HL-60 (cell line): ENCODE measurements at regions not wholly inside any gene's neighbourhood (a gene's known extent, or its start where the extent isn't known, plus 50 kb on each side); places are given as distances from the start of the nearest gene placed in this dataset.

Experiments
- DNase-seq, 2 experiments: peaks; one replicate each; pipeline ENCODE4 v3.0.0-alpha.2; 2010 to 2020; ENCODE audit warnings: low read depth in 1 of 2, low spot score in 1 of 2
- H3K27ac ChIP-seq: fragments of 250-450 bp; sonication (Bioruptor Pico); replicated peaks from 2 replicates; pipeline ENCODE4 v1.5.1; 2020; ENCODE audit warnings: mild to moderate bottlenecking, moderate library complexity
- H3K27me3 ChIP-seq: fragments of 250-450 bp; sonication (Bioruptor Pico); 2 replicates; pipeline ENCODE4 v1.5.1; 2021; ENCODE audit warnings: mild to moderate bottlenecking, moderate library complexity; ENCODE audit not compliant: insufficient read depth, poor library complexity, severe bottlenecking
- H3K4me3 ChIP-seq: replicated peaks from 2 replicates; pipeline ENCODE4 v1.5.1; 2011; ENCODE audit warnings: mild to moderate bottlenecking, control low read depth, low read length; ENCODE audit not compliant: insufficient read depth
- GABPA ChIP-seq: IDR thresholded peaks from 2 replicates; pipeline ENCODE4 v1.6.1; 2012; ENCODE audit warnings: low read depth
- POLR2AphosphoS5 ChIP-seq: IDR thresholded peaks from 2 replicates; pipeline ENCODE4 v1.6.1; 2012; ENCODE audit warnings: low read depth
- SPI1 ChIP-seq: IDR thresholded peaks from 2 replicates; pipeline ENCODE4 v1.6.1; 2012; ENCODE audit warnings: low read depth, mild to moderate bottlenecking, borderline replicate concordance
- TF ChIP-seq, protein P1 (sequence below): IDR thresholded peaks from 2 replicates; pipeline ENCODE4 v1.6.1; 2012; ENCODE audit warnings: low read depth; ENCODE audit not compliant: insufficient replicate concordance
- TF ChIP-seq, protein P2 (sequence below): IDR thresholded peaks from one replicate; pipeline ENCODE4 v1.5.1; 2011; ENCODE audit warnings: low read length, control low read depth, inconsistent platforms; ENCODE audit not compliant: insufficient read depth

- H3K27ac ChIP-seq: no peak overlapping the region
- no peak for TF ChIP-seq GABPA
- TF ChIP-seq, protein P1, sequence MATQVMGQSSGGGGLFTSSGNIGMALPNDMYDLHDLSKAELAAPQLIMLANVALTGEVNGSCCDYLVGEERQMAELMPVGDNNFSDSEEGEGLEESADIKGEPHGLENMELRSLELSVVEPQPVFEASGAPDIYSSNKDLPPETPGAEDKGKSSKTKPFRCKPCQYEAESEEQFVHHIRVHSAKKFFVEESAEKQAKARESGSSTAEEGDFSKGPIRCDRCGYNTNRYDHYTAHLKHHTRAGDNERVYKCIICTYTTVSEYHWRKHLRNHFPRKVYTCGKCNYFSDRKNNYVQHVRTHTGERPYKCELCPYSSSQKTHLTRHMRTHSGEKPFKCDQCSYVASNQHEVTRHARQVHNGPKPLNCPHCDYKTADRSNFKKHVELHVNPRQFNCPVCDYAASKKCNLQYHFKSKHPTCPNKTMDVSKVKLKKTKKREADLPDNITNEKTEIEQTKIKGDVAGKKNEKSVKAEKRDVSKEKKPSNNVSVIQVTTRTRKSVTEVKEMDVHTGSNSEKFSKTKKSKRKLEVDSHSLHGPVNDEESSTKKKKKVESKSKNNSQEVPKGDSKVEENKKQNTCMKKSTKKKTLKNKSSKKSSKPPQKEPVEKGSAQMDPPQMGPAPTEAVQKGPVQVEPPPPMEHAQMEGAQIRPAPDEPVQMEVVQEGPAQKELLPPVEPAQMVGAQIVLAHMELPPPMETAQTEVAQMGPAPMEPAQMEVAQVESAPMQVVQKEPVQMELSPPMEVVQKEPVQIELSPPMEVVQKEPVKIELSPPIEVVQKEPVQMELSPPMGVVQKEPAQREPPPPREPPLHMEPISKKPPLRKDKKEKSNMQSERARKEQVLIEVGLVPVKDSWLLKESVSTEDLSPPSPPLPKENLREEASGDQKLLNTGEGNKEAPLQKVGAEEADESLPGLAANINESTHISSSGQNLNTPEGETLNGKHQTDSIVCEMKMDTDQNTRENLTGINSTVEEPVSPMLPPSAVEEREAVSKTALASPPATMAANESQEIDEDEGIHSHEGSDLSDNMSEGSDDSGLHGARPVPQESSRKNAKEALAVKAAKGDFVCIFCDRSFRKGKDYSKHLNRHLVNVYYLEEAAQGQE: no peak
- TF ChIP-seq, protein P2, sequence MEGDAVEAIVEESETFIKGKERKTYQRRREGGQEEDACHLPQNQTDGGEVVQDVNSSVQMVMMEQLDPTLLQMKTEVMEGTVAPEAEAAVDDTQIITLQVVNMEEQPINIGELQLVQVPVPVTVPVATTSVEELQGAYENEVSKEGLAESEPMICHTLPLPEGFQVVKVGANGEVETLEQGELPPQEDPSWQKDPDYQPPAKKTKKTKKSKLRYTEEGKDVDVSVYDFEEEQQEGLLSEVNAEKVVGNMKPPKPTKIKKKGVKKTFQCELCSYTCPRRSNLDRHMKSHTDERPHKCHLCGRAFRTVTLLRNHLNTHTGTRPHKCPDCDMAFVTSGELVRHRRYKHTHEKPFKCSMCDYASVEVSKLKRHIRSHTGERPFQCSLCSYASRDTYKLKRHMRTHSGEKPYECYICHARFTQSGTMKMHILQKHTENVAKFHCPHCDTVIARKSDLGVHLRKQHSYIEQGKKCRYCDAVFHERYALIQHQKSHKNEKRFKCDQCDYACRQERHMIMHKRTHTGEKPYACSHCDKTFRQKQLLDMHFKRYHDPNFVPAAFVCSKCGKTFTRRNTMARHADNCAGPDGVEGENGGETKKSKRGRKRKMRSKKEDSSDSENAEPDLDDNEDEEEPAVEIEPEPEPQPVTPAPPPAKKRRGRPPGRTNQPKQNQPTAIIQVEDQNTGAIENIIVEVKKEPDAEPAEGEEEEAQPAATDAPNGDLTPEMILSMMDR: no peak
- TF ChIP-seq SPI1: no peak
- no peak for TF ChIP-seq POLR2AphosphoS5
- H3K27me3 ChIP-seq: no peaks in the 10 kb centered on the region
- H3K4me3 ChIP-seq: no peak overlapping the region
- DNase-seq: no peak
Measured at GRCh38 chr4:81807386-81807785, 335.7 kb upstream of the RASGEF1B start.

GRCh38 chr4:81806485-81806884 is 334.8 kb upstream of the RASGEF1B start:
- H3K4me3 ChIP-seq: no peak overlapping the region
- no peak for DNase-seq

GRCh38 chr4:81804849-81805248 is 333.1 kb upstream of the RASGEF1B start:
- TF ChIP-seq GABPA: no peak
- TF ChIP-seq, protein P1: no peak
- TF ChIP-seq, protein P2: no peak
- TF ChIP-seq POLR2AphosphoS5: no peak
- TF ChIP-seq SPI1: no peak
- Histone ChIP-seq H3K4me3 (no peak overlapping the region), H3K27ac (no peak overlapping the region), H3K27me3 (no peaks in the 10 kb centered on the region)
- no peak for DNase-seq

More at GRCh38 chr4:81806485-81806884, 334.8 kb upstream of the RASGEF1B start:
- H3K27ac ChIP-seq: no peak overlapping the region
- TF ChIP-seq, protein P1: no peak
- TF ChIP-seq, protein P2: no peak
- TF ChIP-seq POLR2AphosphoS5 (no peak), SPI1 (no peak), GABPA (no peak)
- H3K27me3 ChIP-seq: no peaks in the 10 kb centered on the region
